NCI-H510A (cell line): ENCODE measurements at regions not wholly inside any gene's neighbourhood (a gene's known extent, or its start where the extent isn't known, plus 50 kb on each side); places are given as distances from the start of the nearest gene placed in this dataset.
A peak's percentile ranks its signal among the peaks of the same experiment; 100 is the strongest.

Experiments used
- DNase-seq: peaks from one replicate; lab custom pipeline; 2025; lab: John Stamatoyannopoulos, UW

- DNase-seq, result no peak
Observed at GRCh38 chr17:77321649-77322513, 181.1 kb downstream of the SEC14L1 start.

GRCh38 chr17:77322514-77323412 lies 182.0 kb downstream of the SEC14L1 start:
- no peak for DNase-seq

- no peak for DNase-seq
Observed at GRCh38 chr17:77323413-77324171, 182.8 kb downstream of the SEC14L1 start.

- no peak for DNase-seq
Observed at GRCh38 chr17:77324227-77324626, 183.5 kb downstream of the SEC14L1 start.

GRCh38 chr17:77325577-77326075 lies 184.9 kb downstream of the SEC14L1 start:
- no peak for DNase-seq

- DNase-seq, result no peak
Observed at GRCh38 chr17:77326076-77326591, 185.4 kb downstream of the SEC14L1 start.

- DNase-seq, result no peak
Observed at GRCh38 chr17:77326636-77327035, 185.9 kb downstream of the SEC14L1 start.

GRCh38 chr17:77327181-77327565 lies 186.4 kb downstream of the SEC14L1 start:
- DNase-seq, result no peak

- DNase-seq, result no peak
Observed at GRCh38 chr17:77327566-77328464, 187.0 kb downstream of the SEC14L1 start.

GRCh38 chr17:77328823-77329740 lies 188.3 kb downstream of the SEC14L1 start:
- DNase-seq, result peak; percentile 18

- no peak for DNase-seq
Observed at GRCh38 chr17:77329741-77330531, 189.2 kb downstream of the SEC14L1 start.

- no peak for DNase-seq
Observed at GRCh38 chr17:77330602-77331081, 189.9 kb downstream of the SEC14L1 start.

- peak; percentile 75 for DNase-seq
Observed at GRCh38 chr17:77331301-77331864, 190.6 kb downstream of the SEC14L1 start.

GRCh38 chr17:77332034-77332971 lies 191.5 kb downstream of the SEC14L1 start:
- no peak for DNase-seq

- no peak for DNase-seq
Observed at GRCh38 chr17:77332981-77333685, 192.4 kb downstream of the SEC14L1 start.

GRCh38 chr17:77337150-77337549 lies 196.4 kb downstream of the SEC14L1 start:
- DNase-seq, result no peak
